GM12874 (cell line): ENCODE measurements at regions not wholly inside any gene's neighbourhood (a gene's known extent, or its start where the extent isn't known, plus 50 kb on each side); places are given as distances from the start of the nearest gene placed in this dataset.

Experiments used
- CTCF ChIP-seq: IDR thresholded peaks from 2 replicates; pipeline ENCODE4 v1.5.1; 2011; ENCODE audit warnings: low read depth, mild to moderate bottlenecking, control low read depth, low read length, moderate library complexity; ENCODE audit not compliant: insufficient read depth

GRCh38 chr9:105073147-105073546 lies 145.2 kb upstream of the ABCA1 start:
- no peak for TF ChIP-seq CTCF

GRCh38 chr9:105074491-105074890 lies 146.5 kb upstream of the ABCA1 start:
- TF ChIP-seq CTCF = no peak

- no peak for TF ChIP-seq CTCF
Measured at GRCh38 chr9:105076729-105077128, 148.8 kb upstream of the ABCA1 start.

- TF ChIP-seq CTCF = no peak
Measured at GRCh38 chr9:105079457-105079856, 151.5 kb upstream of the ABCA1 start.

- TF ChIP-seq CTCF = no peak
Measured at GRCh38 chr9:105082843-105083242, 154.9 kb upstream of the ABCA1 start.

- TF ChIP-seq CTCF = no peak
Measured at GRCh38 chr9:105083256-105083655, 155.3 kb upstream of the ABCA1 start.

- no peak for TF ChIP-seq CTCF
Measured at GRCh38 chr9:105087910-105088898, 156.2 kb upstream of the SLC44A1 start.
